ENCODE measurements at regions not wholly inside any gene's neighbourhood (a gene's known extent, or its start where the extent isn't known, plus 50 kb on each side); places are given as distances from the start of the nearest gene placed in this dataset.

DNA sequence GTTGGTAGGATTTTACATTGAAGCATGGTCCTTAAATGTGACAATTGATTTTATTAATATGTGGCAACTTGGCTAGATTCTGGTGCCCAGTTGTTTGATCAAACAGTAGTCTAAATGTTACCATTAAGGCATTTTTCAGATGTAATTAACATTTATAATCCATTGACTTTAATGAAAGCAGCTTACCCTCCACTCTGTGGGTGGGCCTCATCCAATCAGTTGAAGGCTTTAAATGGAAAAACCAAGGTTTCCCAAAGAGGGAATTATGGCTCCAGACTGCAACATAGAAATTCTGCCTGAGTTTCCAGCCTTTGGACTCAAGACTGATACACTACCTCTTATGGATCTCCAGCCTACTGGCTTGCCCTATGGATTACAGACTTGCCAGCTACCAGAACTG is 1153.2 kb downstream of the BCL11B start:
- no peak for TF ChIP-seq CTCF (IDR thresholded peaks at IDR 0.05; ENCODE audit: insufficient read depth, low read length, missing control alignments)
- DNase-seq (ENCODE audit: low read depth, low spot score), result no peak
- CTCF ChIA-PET, result no interaction called here
- POLR2A ChIA-PET, result no interaction called here
- H3K4me3 ChIP-seq (ENCODE audit: low read depth, low read length), result no peak overlapping the region

GRCh38 chr14:98119739-98120138 is 1152.3 kb downstream of the BCL11B start:
- no peak overlapping the region for H3K4me3 ChIP-seq (ENCODE audit: low read depth, low read length)
- ChIA-PET POLR2A (no interaction called here), CTCF (no interaction called here)
- DNase-seq (ENCODE audit: low read depth, low spot score), result no peak
- TF ChIP-seq CTCF (IDR thresholded peaks at IDR 0.05; ENCODE audit: insufficient read depth, low read length, missing control alignments), result no peak

- POLR2A ChIA-PET, result no interaction called here
- CTCF ChIA-PET, result no interaction called here
- no peak for DNase-seq (ENCODE audit: low read depth, low spot score)
- no peak overlapping the region for H3K4me3 ChIP-seq (ENCODE audit: low read depth, low read length)
- no peak for TF ChIP-seq CTCF (IDR thresholded peaks at IDR 0.05; ENCODE audit: insufficient read depth, low read length, missing control alignments)
Measured at GRCh38 chr14:98120831-98121464, 1151.0 kb downstream of the BCL11B start.

- H3K4me3 ChIP-seq (ENCODE audit: low read depth, low read length), result no peak overlapping the region
- CTCF ChIA-PET, result no interaction called here
- POLR2A ChIA-PET, result no interaction called here
- TF ChIP-seq CTCF (IDR thresholded peaks at IDR 0.05; ENCODE audit: insufficient read depth, low read length, missing control alignments), result no peak
- no peak for DNase-seq (ENCODE audit: low read depth, low spot score)
Measured at GRCh38 chr14:98122527-98122926, 1149.5 kb downstream of the BCL11B start.

- DNase-seq (ENCODE audit: low read depth, low spot score), result no peak
- ChIA-PET CTCF (no interaction called here), POLR2A (no interaction called here)
- TF ChIP-seq CTCF (IDR thresholded peaks at IDR 0.05; ENCODE audit: insufficient read depth, low read length, missing control alignments), result no peak
- H3K4me3 ChIP-seq (ENCODE audit: low read depth, low read length), result no peak overlapping the region
Measured at GRCh38 chr14:98130691-98131090, 1141.3 kb downstream of the BCL11B start.

GRCh38 chr14:98131406-98131805 is 1140.6 kb downstream of the BCL11B start:
- H3K4me3 ChIP-seq (ENCODE audit: low read depth, low read length), result no peak overlapping the region
- DNase-seq (ENCODE audit: low read depth, low spot score), result no peak
- CTCF ChIA-PET, result no interaction called here
- TF ChIP-seq CTCF (IDR thresholded peaks at IDR 0.05; ENCODE audit: insufficient read depth, low read length, missing control alignments), result no peak
- POLR2A ChIA-PET, result no interaction called here

Data from AG04449 (cell line).